GM21515 (cell line): ENCODE measurements at regions not wholly inside any gene's neighbourhood (a gene's known extent, or its start where the extent isn't known, plus 50 kb on each side); places are given as distances from the start of the nearest gene placed in this dataset.

ENCODE experiments used
- ATAC-seq: cut with Tn5 transposase; IDR thresholded peaks from one replicate; pipeline ENCODE4 v1.9.1; 2021; ENCODE audit not compliant: unreplicated experiment

GRCh38 chr14:96931751-96932150, 134.6 kb downstream of the VRK1 start:
- no peak for ATAC-seq

DNA sequence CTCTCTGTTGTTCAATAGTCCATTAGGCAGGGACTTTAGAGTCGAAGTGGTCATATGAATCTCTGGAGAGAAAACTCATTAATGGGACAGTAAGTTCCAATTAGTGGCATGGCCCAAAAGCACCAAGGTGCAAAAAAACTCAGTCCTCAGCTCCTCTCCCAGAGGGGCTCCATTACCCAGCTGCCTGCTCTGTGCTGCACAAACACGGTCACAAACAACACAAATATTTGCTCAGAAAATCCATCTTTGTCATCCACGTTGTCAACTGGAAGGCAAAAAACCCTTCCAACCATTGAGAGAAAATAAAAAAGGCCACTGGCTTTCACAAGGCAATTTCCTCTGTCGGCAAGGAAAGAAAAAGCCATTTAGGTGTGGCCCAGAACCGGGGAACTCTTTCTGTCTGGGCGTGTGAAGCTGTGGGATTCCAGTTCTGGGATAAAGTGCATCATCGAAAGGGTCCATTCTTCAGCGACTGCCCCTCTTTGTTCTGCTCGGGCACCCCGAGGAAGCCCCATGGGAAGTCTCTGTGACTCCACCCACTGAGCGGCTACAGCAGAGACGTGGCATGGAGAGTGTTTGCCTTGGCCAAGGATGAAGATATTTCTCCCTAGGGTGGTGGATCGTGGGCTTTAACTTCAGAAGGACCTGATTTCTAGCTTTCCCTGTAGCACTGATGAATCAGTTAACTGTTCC, 137.6 kb downstream of the VRK1 start:
- ATAC-seq, result no peak

GRCh38 chr14:96938946-96939345, 141.8 kb downstream of the VRK1 start:
- no peak for ATAC-seq

DNA sequence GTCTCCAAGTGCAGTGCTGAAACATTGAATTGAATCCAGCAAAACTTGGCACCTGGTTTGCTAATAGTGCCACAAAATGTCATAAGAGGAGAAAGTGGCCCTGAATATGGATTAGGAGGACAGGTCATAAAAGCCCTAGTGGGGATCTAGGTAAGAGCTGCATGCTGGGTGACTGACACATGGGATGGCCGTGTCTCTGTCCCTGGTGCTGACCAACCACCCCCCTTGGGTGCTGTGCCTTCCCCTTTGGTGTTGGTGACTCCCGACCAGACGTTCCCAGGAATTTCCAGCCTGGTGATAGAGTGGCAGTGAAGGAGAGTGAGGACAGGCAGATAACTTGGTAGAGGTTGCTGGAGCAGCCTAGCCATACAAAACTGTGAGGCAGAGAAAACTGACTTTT, 142.8 kb downstream of the VRK1 start:
- no peak for ATAC-seq

DNA sequence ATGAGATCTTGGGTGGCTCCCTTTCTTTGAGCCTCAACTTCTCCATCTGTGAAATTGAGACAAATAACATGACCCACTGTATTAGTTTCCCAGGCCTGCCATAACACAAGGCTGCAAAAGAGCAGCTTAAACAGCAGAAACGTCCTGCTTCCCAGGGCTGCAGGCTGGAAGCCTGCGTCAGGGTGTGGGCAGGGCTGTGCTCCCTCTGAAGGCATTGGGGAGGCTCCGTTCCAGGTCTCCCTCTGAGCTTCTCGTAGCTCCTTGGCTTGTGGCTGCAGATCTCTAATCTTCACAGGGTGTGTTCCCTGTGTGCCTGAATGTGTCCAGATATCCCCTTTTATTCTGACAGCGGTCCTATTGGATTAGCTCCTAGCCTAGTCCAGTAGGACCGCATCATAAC, 147.1 kb downstream of the VRK1 start:
- ATAC-seq, result no peak

GRCh38 chr14:96945721-96946120, 148.5 kb downstream of the VRK1 start:
- ATAC-seq, result no peak

DNA sequence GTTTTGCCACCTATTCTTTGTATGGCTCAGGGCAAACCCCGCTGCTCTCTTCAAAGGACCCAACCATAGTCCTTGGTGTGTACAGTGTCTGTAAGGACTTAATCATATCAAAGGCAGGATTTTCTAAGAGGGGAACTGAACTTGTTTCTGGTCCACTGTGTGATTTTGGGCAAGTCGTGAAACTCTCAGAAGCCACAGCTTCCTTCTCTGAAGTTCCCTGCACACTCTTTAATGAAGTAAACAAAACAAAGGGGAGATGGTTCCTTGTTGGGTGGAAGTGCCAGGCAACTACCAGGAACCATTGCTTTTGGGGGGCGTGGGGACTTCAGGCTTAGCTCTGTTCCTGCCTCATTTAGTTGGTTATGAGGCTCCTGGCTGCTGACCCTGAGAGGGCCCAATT, 152.4 kb downstream of the VRK1 start:
- ATAC-seq, result no peak

GRCh38 chr14:96951511-96951910, 154.3 kb downstream of the VRK1 start:
- no peak for ATAC-seq

DNA sequence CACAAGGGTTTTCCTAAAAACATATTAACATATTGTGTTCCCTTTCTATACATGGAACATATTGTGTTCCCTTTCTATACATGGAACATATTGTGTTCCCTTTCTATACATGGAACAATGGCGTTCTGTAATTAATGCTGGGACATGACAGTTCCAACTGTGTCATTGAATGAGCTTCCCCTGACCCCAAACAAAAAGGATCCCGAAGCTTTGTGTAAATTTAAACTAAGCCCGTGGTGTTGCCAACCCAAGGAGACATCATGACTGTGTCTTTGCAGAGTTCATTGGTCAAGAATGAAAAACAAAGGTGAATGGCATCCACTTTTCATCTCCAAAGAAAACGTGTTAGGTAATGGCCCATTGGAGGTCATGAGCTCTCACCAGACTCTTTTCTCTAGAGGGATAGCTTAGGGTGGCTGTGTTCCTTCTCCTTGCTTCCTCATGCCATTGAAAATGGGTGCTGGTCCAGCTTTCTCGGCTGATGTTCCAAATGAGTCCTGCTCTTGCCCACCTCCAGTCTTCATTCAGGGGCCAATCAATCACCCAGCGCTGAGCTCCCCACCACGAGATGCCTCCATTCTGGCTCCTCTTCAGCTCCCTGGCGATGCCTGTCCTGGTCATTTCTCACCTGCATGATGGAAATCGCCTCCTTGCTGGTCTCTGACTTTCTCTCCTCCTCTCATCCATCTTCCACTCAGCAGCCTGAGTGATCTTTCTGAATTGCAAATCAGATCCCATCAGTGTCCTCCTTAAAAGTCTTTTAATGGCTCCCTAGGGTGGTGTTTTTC, 156.1 kb downstream of the VRK1 start:
- ATAC-seq, result no peak

DNA sequence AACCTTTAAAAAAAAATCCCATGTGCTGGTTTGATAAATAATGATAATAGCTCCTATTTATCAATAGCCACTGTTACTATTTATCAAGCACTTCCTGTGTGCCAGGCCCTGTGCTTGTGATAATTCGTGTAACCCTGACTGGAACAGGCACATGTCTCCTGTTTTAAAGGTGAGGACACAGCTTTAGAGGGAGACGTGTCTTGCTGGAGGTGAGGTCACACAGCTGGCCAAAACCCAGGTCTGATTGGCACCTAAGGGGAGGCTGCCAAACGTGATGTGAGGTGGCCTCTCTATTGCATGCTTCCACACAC, 156.6 kb downstream of the VRK1 start:
- no peak for ATAC-seq

GRCh38 chr14:96956464-96957239, 159.5 kb downstream of the VRK1 start:
- no peak for ATAC-seq

DNA sequence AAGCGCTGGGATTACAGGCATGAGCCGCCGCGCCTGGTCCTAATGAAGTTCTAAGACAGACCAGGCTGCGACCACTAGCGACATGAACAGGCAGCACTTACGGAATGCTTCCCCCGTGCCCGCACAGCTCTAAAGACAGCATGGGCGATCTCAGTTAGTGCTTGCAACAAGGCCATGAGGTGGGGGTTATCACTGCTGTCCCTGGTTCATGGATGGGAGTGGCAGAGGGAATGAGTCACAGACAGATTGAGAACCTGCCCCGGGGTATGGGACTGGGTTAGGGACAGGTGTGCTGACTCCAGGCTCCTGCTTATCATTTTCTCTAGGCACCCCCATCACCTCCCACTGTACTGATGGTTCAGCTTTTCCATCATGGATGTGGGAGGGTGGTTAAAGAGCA, 160.9 kb downstream of the VRK1 start:
- no peak for ATAC-seq

DNA sequence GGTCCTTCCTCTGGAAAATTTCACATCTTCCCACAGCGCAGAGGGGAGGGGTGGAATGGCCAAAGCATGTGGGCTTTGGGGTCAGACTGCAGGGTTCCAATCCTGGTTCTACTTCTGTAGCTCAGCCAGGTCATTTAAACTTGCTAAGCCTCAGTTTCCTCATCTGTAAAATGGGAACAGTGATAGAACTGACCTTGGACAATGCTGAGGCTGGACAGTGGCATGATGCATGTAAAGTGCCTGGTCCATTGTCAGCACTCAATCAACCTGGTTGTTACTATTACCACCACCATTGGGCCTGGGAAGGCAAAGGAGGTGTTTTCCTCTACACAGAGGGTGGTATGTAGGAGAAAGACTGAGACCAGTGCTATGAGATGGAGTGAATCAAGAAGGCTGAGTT, 162.8 kb downstream of the VRK1 start:
- ATAC-seq, result no peak

GRCh38 chr14:96960598-96961116, 163.5 kb downstream of the VRK1 start:
- no peak for ATAC-seq

GRCh38 chr14:96961895-96962294, 164.7 kb downstream of the VRK1 start:
- ATAC-seq, result no peak

GRCh38 chr14:96962337-96962736, 165.2 kb downstream of the VRK1 start:
- no peak for ATAC-seq

GRCh38 chr14:96964726-96965415, 167.7 kb downstream of the VRK1 start:
- no peak for ATAC-seq

DNA sequence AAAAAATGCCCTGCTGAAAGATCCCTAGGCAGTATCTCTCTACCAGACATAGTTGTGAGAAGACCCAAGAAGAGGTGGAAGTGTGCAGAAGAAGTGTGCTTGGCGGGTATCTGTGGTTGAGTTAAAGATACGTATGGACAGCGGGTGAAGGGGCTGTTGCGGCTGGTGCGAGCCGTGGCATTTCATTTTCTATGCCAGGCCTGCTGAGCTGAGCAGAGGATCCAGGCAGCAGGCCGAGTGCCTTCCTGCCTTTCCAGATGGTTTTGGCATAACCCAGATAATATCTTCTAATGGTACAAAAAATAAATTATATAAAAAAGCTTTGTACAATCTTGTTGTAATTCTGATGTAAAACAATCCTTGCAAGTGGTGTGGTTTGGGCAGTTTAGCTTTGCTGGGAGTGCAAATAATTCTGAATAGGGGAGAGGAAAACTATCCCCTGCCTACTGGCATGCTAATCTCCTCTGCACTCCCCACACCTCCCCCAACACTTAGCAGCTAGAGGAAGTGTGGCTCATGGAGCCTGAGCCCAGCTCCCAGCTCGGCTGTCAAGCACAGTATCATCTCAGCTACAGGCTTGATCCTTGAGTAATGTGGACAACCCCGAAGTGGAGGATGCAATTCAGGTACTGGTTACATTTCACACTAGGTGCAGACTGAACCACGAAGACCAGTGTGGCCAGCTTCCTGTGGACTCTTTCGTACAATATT, 168.9 kb downstream of the VRK1 start:
- no peak for ATAC-seq

DNA sequence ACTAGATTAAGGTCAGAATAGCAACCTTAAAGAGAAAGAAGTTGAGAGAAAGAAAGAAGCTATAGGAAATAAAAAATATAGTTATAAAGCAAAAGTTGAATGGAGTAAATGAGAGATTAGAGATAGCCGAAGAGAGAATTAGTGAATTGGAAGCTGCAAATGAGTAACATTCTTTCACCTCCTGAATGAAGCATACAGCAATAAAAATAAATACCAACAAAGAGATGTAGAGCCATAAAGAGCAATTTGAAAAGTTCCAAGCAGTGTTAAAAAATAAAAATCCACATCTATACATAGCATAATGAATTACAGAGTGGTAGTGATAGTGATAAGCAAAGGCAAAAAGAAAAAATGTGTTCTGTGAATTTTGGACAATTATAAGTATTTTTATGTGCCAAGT, 177.9 kb downstream of the VRK1 start:
- ATAC-seq, result no peak

- ATAC-seq, result no peak
These were observed 181.5 kb downstream of the VRK1 start for GRCh38 chr14:96978525-96979272.
